NCI-H524 (cell line): ENCODE measurements at regions not wholly inside any gene's neighbourhood (a gene's known extent, or its start where the extent isn't known, plus 50 kb on each side); places are given as distances from the start of the nearest gene placed in this dataset.

Source experiments
- DNase-seq, 2 experiments: peaks; one replicate each; lab custom pipeline; 2025; lab: John Stamatoyannopoulos, UW

DNA sequence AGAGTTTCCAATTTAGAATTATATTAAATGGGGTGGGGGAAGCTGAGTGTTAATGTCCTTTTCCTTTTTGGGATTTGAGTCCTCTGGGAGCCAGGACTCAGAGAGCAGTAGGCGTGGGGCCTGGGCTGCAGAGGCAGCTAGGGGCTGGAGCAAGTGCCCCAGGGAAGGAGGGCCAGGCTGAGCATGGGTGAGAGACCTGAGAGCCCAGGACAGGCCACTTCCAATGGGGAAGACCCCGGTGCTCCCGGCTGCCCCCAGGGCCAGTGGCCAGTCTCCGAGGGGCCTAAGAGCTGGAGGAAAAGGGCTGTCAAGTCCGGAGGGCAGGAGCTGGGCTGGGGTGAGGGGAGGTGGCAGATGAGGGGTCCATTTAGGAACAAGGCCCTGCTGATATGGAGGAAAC lies 371.5 kb downstream of the ZNF536 start:
- no peak for DNase-seq

DNA sequence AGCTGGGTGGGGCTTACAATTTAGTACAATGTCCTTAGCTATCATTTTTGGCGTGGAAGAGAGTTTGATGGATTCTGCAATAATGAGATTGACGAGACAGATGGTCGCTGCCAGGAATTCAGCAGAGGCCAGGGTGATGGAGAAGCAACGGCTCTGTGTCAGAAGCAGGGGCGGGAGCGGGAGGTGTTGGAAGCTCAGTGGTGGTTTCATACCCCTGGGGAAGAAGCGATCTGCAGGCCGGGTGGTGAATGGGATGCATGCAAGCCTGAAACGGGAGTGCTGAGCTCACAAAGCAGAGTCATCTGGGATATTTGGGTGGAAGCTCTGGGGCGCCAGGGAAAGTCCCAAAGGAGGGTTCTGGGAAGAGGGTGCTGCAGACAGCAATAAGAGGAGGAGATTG lies 370.8 kb downstream of the ZNF536 start:
- no peak for DNase-seq

DNA sequence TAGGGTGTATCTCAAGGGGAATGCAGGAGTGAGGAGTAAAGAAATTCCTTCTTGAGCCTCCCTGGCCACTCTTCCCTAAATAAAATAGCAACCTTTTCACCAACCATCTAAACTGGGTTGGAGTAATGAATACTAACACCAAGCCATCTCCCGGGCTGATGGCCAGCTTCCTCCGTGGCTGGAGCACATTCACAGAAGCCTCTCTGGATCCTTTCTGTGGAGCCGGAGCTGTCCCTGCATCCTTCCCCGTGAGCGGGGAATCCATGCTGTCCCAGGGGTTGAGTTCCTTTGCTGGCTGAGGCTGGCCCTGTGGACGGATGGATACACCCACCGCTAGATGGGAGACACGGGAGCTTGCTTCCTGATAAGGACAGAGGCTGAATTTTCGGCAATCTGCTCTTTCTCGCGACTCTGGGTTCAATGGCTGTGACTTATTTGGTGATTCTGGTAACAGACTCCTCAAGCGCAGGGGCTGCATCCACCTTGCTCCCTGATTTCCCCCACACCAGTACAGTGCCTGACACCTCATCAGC lies 370.3 kb downstream of the ZNF536 start:
- DNase-seq = no peak

DNA sequence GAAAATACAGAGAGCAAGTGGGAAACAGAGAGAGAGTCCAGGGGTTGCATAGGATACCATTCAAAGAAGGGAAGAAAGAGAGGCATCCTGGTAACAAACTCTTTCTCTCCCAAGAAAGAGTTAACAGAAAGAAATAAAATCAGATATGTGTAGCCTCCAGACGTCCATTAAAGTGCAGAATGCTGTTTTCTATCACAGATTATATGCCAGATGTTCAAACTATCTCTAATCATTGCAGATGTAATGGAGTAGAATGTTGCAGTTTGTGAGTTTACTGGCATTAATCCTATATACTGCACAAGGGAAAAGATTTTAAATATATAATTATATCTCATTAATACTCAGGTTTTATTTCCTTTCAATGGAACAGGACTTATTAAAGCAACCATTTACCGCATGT lies 369.4 kb downstream of the ZNF536 start:
- no peak for DNase-seq

DNA sequence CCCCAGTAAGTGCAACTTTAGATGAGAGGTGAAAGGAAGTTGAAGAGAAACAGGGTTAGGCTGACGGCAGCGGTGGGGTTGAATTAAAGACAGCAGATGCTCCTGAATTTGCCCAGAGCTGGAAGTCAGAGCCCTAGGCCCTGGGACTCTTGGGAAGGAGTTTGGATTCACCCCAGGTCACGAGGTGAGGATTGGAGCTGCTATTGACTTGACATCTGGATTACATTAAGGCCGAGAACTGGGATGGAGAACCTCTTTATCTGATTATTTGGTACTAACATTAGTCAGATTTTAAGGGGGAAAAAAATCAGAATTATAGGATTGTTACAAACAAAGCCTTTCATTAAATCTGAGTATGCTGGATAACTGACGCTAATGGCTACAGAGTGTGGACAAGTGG lies 367.2 kb downstream of the ZNF536 start:
- DNase-seq = no peak

DNA sequence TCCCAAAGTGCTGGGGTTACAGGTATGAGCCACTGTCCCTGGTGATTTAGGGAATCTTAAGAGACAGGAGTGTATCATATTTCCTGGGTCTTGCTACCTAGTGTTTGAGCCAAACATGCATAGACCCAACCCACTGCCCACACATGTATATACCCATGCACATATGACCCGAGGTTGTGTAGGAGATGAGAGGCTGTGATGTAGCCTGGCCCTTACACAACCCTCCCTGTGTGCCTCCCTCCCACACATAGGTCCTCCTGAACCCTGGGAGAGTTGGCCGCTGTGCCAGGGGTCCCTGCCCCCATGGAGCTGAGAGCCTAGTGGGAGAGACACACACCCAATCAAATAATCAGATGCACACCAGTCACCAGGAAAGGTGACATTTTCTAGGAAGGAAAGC lies 365.9 kb downstream of the ZNF536 start:
- DNase-seq = no peak

DNA sequence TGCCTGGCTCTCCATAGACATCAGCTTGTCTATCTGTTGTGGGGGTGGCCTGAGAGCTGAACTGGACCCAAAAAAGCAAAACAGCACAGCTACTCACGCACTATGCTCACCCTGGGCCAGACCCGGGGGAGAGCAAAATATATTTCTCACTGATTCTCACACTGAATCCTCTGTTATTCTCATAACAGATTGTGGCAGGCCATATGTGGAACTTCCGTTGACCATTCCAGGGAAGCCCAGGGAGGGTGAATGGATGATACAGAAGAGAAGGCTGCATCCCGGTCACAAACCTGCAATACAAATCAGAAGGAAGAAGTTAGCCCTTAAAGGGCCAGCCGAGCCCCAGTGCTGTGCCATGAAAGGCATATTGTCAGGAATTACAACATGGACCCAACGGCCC lies 362.5 kb downstream of the ZNF536 start:
- no peak for DNase-seq

DNA sequence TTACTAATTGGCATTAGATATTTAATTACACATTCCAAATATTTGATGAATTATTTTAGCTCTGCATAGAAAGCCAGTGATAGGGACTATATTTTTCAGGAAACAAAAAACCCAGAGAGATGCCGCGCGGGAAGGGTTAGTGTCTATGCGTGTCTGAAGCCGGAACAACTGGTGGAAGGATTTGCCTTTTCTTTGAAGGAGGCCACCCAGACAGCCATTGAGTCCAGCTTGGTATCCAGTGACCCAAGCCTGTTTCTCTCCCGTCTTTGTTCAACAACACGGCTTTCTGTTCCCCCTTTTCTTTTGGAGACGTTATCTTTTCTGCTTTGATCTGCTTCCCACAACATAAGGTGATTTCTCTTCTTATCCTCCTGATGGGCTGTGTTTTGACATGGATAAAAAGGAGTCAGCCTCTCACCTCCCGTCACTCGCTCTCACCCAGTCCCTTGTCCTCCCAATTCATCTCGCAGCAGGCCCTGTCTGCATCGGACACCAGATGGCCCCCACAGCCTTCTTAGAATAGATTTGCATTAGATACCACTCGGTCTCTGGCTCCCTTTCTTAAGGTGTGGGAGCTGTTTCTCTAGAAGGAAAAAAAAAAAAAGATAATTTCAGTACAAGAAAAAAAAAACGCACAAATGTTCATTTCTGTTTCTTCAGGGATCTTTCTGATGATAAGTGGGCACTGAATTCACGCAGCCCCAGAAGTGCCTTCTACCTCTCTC lies 361.8 kb downstream of the ZNF536 start:
- DNase-seq = no peak

DNA sequence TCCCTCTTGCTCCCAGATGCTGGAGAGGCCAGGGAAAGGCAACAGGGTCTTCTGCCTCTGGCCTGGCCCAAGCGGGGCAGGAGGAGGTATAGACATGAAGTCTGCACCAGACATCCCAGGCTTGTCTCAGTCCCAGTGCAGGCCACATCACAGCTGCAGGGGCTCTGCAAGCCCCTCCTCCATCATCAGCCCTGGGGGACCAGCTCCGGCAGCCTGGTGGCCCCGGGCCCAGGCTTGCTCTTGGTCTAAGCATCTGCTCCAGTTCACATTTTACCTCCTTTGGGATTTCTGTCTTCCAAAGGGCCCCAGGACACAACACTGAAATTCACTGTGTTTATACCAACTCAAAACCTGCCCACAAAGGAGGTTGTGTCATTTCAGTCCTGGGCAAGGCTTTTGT lies 359.4 kb downstream of the ZNF536 start:
- DNase-seq = no peak

DNA sequence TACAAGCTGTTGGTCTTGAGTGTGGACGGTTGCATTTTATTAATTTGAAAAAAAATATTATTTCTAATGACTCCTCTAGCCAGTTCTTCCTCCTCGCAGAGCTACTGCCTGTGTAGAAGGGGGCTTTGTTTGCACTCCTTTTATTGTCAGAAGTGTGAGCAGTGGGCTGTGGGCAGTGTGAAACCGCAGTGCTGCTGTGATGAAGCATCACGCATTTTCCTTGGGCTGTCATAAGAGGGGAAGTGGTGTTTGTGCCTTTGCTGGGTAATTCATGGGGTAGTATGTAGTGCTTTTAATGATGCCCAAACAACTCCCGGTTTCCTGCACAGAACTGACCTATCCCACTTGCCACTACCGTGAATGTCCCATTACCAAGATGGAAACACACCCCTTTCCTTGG lies 357.3 kb downstream of the ZNF536 start:
- no peak for DNase-seq

DNA sequence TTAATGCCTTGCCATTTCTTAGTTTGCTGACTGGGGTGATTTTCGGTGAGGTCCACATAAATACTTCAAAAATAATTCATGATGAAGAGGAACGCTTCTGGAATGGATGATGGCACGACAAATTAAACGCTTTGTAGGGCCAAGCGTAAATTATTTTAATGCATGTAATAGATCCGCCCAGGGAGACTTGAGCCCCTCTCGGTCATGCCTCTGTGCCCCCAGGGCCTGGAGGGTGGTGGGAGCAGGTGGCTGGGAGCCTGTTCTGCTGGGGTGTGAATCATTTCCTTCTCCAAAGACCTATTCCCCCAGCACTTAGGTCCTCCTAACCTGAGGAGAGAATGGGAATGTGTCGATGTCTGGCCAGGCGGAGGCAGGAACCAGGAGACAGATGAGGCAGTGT lies 350.6 kb downstream of the ZNF536 start:
- DNase-seq = no peak

DNA sequence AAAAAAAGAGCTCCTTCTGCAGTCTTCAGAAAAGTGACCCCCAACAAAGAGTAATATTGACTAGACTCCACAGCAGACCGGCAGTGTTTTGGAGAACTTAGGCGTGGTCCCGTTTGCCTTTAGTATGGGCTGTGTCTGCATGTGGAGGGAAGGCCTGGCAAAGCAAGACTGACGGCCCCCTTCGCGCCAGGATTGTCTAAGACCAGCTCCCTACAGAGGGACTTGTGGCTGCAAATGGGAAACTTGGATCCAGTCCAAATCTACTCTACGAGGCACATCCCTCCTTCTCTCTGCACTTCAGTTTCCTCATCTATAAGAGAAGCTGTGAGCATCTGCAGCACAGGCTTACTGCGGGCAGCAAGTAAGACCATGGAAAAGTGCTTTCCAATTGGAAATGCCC lies 350.0 kb downstream of the ZNF536 start:
- no peak for DNase-seq

DNA sequence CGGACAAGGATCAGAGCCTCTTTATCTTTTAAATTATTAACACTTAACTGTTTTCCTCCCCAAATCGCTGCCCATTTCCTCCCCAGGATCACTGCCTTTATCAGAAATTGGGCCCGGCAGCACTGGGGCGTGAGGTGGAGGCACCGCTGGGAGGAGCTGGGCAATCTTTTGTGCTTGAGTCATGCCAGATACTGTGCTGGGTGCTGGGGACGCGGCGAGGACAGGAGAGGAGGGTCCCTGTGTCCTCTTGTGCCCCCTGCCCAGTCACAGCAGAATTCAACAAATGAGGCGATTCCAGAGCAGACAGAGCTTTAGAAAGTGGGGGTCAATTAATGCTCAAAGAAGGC lies 347.8 kb downstream of the ZNF536 start:
- DNase-seq = no peak

DNA sequence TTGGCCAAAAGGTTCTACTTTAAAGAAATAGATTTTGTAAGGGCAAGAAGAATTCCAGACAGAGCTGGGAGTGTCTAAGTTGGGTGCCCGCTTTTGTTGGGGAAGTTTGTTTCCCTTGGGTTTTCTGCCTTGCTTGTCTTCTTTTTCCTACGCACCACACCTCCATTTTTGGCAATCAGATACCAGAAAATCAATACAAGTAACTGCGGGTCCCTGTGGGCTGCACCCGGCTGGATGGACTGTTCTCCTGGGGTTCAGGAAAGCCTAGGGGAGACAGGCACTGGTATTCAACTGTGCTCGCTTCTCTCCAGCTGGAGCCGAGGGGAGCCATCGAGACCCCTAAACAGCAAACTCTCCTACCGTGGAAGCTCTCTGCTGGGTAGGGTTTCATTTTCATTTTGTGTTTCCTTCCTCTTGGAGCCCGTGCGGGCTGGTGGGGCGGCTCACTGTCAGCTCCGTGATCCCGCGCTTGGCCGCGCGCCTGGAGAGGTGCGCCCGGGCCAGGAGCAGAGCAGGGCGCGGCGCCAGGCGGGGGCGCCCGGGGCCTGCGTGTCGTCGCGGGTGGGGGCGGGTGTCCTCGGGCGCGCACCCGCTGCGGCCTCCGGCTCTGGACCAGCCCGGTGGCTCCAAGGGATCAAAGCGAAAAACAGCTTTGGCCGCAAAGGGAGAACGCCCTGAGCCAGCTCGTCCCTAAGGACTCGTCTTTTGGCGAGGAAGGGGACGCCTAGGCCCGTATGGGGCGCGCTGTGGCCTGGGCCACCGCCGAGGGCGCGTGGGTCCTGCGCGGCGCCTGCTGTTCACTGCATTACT lies 347.2 kb downstream of the ZNF536 start:
- no peak for DNase-seq

DNA sequence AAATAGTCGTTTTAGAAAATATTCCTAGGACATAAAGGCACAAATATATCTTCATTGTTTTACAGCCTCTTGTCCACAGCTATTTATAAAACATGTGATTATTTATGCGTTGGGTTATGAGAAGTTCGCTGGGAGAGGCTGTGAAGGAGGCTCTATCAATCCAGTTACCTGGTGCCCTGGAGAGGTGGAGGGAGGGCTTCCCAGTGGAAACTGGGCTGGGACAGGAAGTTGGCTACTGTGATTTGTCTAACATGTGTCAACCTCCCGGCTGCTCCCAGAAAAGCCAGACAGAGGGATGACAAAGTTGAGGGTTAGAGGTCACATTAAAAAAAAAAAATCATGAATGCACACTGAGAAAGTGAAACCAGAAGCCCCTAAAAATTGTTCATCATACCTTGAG lies 346.5 kb downstream of the ZNF536 start:
- DNase-seq = no peak

DNA sequence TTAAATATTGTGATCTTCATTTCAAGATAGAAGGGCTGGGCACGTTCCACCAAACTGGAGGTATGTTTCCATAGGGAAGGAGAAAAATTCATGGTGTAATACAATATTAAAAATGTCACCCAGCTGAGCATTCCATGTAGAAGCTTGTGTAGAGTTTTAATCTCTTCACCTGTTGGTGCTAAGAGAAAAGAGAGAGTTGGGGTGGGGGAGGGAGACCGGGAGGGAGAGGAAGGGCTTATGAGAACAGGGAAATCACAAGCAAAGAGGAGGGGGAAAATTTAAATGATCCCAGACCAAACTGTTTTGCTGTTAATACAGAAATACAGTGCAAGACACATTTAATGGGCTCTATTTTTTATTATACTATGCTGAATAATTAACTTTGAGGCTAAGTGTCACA lies 345.8 kb downstream of the ZNF536 start:
- DNase-seq = no peak

DNA sequence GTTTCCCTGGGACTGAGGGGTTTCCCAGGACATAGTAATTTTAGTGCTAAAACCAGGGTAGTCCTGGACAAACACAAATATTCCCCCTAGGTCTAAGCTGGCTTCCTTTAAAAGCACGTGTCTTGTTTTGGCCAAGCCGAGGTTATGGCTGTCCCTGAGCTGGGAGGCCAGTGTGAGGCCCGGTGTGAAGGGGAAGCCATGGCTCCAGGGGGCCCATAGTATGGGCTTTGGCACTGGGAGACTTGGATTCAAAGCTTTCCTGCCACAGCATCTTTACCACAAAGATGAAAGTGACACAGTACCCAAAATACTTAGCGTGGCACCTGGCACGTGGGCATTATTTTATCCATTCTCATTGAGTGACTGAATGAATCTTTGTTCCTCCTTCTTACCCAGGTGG lies 345.2 kb downstream of the ZNF536 start:
- DNase-seq = no peak

DNA sequence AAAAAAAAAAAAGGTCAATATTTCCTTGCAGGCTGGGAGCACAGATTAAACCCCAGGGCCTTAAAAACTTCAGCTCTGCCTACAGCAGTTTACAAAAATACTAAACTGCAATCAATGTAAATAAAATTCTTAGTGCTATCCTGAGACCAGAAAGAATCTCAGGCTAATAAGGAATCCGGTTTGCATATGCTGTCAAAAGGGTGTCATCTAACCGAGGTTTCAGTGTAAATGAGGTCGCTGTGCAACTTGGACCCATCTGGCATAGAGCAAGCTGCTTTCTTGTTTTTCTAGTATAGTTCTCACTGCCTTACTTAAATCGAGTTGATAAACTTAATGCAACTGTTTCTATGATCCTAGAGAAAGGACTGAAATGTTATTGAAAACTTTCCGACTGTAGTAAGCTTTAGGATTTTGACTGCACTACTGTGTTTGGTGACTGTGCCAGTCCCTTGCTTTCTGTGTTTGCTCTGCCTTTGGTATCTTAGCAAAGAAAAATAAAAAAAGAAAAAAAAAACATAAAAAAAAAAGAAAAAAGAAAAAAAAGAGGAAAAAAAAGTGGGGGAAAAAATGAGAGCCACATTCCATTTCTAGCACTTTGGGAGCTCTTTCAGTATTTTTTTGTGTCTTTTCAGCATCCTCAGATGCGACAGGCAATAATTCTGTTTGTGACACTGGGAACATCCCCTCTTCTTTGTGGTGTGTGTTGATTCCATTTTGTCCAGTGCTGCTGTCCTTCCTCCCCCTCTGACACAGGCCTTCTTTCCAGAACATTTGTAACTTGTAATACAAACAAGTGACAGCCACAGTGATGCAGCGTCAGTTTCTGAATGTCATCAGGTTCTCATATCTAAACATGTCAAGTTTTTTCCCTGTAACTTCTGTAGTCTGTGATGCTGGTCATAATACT lies 340.5 kb downstream of the ZNF536 start:
- DNase-seq = no peak

DNA sequence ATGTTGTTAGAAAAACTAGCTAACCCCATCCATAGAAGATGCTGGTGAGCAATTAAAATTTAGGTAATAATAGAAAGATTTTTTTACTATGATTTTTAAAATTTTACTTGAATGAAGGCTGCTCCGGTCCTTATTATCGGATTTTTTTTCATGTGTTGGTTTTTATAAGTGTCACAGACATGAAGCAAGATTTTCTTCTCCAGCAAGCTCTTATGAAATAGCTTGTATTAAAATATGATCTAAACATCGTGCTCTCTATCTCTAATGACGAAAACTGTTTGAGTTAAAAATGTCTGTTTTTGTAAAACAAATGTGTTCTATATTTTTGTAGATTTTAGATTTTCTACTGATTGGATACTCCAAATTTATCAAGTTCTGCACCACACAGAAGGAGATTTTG lies 339.6 kb downstream of the ZNF536 start:
- no peak for DNase-seq

DNA sequence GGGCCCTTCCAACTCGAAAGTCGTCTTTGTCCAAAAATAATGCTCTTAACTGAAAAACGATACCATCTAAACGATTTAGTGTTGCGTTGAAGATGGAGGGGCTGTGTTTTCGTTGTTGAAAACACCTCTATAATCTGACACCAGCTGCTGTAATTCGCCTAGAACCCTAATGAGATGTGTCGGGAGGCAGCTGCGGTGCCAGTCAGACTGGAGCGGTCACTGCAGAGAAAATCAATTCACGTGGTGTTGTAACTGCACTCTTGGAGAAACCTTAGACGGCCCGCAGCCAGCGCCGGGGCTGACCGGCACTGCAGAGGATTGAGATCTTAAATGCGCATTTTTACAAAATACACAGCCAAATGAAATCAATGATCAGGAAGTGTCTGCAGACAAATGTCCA lies 339.1 kb downstream of the ZNF536 start:
- no peak for DNase-seq

DNA sequence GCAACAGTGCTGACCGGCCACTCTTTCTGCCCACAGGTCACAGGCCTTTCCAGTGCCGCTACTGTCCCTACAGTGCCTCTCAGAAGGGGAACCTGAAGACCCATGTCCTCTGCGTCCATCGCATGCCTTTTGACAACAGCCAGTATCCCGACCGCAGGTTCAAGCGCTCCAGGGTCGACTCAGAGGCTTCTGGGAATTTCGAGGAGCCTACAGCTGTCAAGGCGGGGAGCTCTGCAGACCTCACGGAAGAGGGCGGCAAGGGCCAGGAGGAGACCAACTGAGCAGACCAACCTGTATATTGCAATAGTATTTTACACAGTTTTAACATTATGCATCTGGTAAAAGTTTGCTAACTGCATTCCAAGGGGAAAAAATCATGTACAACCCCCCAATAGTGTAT lies 338.5 kb downstream of the ZNF536 start:
- no peak for DNase-seq

DNA sequence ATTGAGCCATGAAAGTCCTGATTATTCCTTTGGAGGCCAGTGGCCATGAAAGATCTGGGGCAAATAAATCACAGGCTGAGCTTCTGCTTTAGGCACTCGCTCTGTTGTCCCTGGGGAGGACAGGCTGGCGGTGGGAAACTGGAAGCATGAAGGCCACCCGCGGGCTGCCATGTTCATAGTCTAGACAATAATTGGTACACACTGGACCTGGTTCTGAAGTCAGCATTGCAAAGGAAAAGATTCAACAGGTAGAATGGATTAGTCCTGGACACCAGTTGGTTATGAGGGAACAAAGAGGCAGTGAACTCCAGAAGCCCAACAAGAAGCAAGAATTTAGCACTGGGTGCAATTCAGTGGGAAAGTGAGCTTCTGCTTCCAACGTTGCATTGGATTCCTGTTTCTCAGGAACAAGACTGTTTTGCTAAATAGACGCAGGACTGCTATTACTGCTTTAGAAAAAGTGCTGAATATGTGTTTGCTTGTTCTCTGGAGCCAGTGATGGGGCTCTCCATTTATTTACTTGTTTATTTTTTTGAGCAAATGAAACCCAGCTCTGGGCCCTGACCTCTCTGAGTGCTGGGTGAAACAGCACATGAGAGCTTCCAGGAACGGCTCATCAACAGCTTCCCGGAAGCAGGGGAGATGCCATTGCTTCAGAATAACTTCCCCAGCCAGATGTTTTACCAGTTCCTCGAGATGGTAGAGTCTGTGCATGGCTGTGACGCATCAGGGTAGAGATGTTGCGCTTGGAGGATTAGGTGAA lies 336.4 kb downstream of the ZNF536 start:
- DNase-seq = no peak
